NCI-H2227 treated with DMSO at 0.1 percent for 48 hours (cell line): ENCODE measurements at regions not wholly inside any gene's neighbourhood (a gene's known extent, or its start where the extent isn't known, plus 50 kb on each side); places are given as distances from the start of the nearest gene placed in this dataset.
"Not testable (repeated sequence)": the region's sequence is repeated elsewhere in the genome, so short reads cannot be mapped to it uniquely, and the experiment has no call there.

Source experiments
- DNase-seq: peaks from one replicate; lab custom pipeline; 2025; lab: John Stamatoyannopoulos, UW

- no peak for DNase-seq
Measured at GRCh38 chr3:4071481-4072184, 231.5 kb upstream of the SETMAR start.

- not testable (repeated sequence) for DNase-seq
Measured at GRCh38 chr3:4077278-4077677, 225.9 kb upstream of the SETMAR start.

GRCh38 chr3:4077950-4078349 lies 225.2 kb upstream of the SETMAR start:
- no peak for DNase-seq

DNA sequence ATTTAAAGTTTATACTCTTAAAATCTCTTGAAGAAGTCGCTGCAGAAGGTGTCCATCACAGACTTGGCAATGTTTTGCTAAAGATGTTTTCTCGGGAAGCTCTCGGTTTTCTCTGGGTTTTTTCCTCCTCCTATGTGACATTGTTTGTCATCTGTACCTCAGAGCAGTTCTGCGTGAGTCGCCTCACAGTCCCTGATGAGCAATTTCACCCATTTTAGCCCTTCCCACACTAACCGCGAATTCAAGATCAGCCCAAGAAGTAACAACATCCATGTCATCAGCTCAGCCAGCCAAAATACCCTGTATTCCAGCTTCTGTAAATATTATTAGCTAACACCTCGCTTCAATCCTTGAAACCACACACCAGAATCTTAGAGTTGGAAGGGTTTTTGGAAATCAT lies 224.3 kb upstream of the SETMAR start:
- no peak for DNase-seq

DNA sequence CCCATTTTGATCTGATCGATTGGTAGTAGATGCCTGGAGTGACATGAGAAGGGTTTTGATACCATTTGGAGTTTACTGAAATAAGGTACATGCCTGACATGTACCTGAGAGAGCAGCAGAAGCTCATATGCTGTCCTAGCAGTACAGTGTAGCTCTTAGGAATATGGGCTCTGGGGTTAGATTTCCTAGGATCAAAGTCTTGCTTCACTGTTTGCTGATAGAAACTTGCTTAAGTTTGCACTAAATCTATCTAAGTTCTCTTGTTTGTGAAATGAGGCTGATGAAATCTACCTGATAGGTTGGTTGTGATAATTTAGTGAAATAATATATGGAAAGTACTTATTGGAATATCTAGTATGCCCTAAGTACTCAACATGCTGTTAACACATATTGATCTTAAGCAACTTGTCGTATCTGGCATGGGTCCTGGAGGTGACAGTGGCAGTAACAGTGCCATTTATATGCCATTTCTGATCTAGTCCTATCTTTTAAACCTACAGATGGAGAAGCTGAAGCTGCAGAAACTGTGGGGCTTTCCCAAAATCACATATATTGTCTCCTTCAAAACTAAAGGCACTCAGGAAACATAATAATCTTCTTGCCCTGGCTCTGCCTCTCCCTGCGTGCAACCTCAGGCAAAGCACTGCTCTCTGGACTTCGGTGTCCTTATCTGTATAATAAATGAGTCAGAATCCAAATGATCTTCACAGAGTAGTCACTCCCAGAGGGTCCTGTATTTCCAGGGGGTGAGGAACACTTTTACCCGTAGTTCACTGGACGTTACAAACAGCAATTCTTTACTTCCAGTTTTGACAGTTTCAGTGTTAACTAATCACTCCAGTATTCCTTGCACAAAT lies 223.6 kb upstream of the SETMAR start:
- DNase-seq = no peak

DNA sequence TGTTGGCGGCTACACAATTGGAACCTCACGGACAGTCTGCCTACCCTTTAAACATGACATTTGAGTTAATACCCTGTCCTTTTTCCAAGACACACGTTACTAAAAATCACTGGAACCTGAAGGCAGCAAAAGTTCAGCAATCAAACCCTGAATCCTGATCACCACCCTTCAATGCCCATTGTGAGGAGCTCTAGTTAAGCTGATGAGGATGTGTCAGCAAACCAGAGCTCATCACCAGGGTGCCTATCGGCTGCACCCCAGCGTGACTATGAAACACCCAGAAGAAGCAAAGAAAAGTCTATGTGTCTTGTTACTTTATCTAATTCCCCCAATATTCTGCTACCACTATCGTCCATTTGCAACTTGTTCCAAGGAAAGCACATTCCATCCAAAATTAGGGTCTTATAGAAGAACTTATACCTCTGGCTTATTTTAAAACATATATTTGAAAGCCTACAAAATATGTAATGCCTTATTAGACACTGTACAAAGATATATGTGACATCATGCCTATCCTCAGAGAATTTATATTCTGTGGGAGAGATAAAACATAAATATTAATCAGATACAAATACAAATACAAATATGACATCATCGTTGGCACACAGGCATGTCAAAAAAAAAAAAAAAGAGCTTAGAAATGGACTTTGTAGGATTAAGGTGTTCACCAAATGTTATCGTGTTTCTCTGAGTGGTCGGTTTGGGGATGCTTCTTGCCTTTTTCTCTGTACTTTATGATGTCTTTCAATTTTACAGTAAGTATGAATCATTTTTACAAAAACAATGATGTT lies 219.7 kb upstream of the SETMAR start:
- no peak for DNase-seq

GRCh38 chr3:4084271-4084670 lies 218.9 kb upstream of the SETMAR start:
- no peak for DNase-seq

DNA sequence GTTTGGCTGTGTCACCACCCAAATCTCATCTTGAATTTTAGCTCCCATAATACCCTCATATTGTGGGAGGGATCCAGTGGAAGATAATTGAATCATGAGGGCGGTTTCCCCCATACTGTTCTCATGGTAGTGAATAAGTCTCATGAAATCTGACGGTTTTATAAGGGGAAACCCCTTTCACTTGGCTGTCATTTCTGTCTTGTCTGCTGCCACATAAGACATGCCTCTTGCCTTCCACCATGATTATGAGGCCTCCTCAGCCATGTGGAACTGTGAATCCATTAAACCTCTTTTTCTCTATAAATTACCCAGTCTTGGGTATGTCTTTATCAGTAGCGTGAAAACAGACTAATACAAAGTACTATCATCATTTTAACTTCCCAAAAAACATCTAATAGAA lies 216.5 kb upstream of the SETMAR start:
- not testable (repeated sequence) for DNase-seq

GRCh38 chr3:4091786-4092185 lies 211.4 kb upstream of the SETMAR start:
- peak; percentile 25 for DNase-seq

GRCh38 chr3:4097801-4098200 lies 205.4 kb upstream of the SETMAR start:
- DNase-seq = no peak

- no peak for DNase-seq
Measured at GRCh38 chr3:4099607-4100006, 203.6 kb upstream of the SETMAR start.

DNA sequence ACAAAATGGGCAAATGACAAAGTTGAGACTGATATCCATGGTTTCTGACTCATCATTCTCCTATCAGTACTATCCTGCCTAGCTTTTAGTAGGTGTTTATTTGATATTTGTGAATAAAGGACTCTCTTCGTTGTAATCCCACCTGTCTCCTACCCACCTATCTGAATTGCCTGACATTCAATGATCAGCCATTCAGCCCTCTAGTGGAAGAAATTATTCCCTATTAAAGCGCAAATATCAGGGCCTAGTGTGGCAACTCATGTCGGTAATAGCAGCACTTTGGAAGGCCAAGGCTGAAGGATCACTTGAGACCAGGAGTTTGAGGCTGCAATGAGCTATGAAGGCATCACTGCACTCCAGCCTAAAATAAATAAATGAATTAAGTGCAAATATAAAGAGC lies 195.7 kb upstream of the SETMAR start:
- no peak for DNase-seq

DNA sequence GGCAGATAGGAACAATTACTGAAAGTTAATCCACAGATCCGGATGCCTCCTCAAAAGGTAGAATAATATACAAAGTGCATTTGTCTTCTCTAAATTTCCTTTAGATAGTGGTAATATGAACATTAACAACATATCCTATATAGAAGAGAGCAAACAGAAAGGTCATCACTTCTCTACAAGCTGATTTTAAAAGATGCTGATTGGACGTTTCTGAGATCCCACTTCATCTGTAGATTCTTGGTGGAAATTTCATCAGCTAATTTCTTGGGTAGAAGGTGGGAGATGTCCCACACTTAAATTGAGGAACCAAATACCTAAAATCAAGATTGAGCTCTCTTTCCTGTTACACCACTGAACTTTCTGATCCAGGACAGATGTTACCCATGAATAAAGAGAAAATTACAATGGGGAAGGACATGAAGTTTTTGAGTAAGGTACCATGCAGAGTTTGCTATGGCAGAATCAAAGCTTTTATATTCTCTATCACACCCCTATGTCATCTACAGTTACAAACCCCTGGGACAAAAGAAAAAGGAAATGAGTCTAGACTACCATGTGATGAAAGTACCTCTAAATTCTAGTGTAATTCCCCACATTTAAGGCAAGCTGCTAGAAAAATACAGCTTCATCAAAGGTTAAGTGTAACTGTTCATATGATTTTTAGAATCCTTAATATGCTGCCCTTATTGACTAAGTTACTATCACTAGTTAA lies 189.2 kb upstream of the SETMAR start:
- DNase-seq = no peak

- no peak for DNase-seq
Measured at GRCh38 chr3:4119119-4119518, 184.1 kb upstream of the SETMAR start.

GRCh38 chr3:4125576-4125975 lies 177.6 kb upstream of the SETMAR start:
- DNase-seq = no peak

- no peak for DNase-seq
Measured at GRCh38 chr3:4138150-4138785, 164.9 kb upstream of the SETMAR start.

- no peak for DNase-seq
Measured at GRCh38 chr3:4138786-4139431, 164.3 kb upstream of the SETMAR start.

DNA sequence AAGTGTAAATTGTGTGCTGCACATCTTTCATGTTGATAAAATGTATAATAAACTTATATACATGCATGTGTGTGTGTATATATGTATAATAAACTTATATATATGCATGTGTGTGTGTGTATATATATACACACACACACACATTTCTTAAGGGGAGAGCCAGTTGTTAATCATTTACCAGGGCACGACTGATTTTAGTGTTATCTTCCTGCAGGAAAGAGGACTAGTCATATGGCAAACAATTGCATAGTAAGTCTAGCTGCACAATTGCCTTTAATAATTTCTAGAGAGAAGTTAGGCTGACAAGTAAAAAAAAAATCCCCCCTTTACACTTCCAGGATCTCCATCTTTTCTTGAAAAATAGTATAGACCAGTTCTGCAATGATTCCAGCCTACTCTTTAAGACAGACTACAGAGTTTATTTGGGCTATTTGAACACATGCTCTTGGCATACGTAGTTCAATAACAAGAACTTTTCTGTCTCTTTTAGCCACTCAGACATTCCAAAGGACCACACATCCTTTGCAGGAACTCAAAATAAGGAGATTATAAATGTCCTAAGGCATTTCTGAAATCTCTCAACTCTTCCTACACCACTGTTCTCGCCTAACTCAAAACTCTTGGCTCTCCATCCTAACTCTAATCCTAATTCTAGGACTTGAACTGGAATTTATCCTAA lies 163.6 kb upstream of the SETMAR start:
- DNase-seq = no peak

- DNase-seq = no peak
Measured at GRCh38 chr3:4140921-4141320, 162.2 kb upstream of the SETMAR start.

- DNase-seq = no peak
Measured at GRCh38 chr3:4147556-4148118, 155.5 kb upstream of the SETMAR start.
